Spleen (tissue), 11 donors: ENCODE measurements at regions not wholly inside any gene's neighbourhood (a gene's known extent, or its start where the extent isn't known, plus 50 kb on each side); places are given as distances from the start of the nearest gene placed in this dataset.

Experiments
- DNase-seq: peaks from one replicate; pipeline ENCODE4 v3.0.0-alpha.2; 2020
- H3K27ac ChIP-seq, 8 donors: fragments of 200-600 bp; sonication (generic) in 7 of 8; 1 replicate in 4 of 8; 2 replicates in 4 of 8; pipeline versions ENCODE4 v1.5.0 to v1.8.0; 2016 to 2021; ENCODE audit warnings: inconsistent platforms in 4 of 8, mild to moderate bottlenecking in 4 of 8, moderate library complexity in 1 of 8
- H3K27me3 ChIP-seq, 7 donors: fragments of 200-600 bp; sonication (generic) in 6 of 7; replicated peaks in 1 of 7; 1 replicate in 4 of 7; 2 replicates in 3 of 7; pipeline versions ENCODE4 v1.5.0 to v1.8.0; 2016 to 2021; ENCODE audit warnings: inconsistent platforms in 3 of 7, mild to moderate bottlenecking in 1 of 7
- H3K36me3 ChIP-seq, 6 donors: fragments of 200-600 bp; sonication (generic) in 5 of 6; 1 replicate in 4 of 6; 2 replicates in 2 of 6; pipeline versions ENCODE4 v1.5.0 to v1.8.0; 2016 to 2021; ENCODE audit warnings: inconsistent platforms in 2 of 6
- H3K4me1 ChIP-seq, 6 donors: fragments of 200-600 bp; sonication (generic) in 5 of 6; 1 replicate in 3 of 6; 2 replicates in 3 of 6; pipeline versions ENCODE4 v1.5.0 to v1.8.0; 2016 to 2021; ENCODE audit warnings: inconsistent platforms in 3 of 6
- H3K4me3 ChIP-seq, 8 donors: fragments of 200-600 bp; sonication (generic) in 7 of 8; 1 replicate in 4 of 8; 2 replicates in 4 of 8; pipeline versions ENCODE4 v1.5.0 to v1.8.0; 2016 to 2021; ENCODE audit warnings: inconsistent platforms in 4 of 8, mild to moderate bottlenecking in 4 of 8, moderate library complexity in 2 of 8
- H3K9me3 ChIP-seq, 8 donors: fragments of 200-600 bp; sonication (generic) in 7 of 8; 1 replicate in 4 of 8; 2 replicates in 4 of 8; pipeline versions ENCODE4 v1.5.0 to v1.8.0; 2016 to 2021; ENCODE audit warnings: inconsistent platforms in 4 of 8
- POLR2A ChIP-seq, 3 donors: fragments of 450-650 bp; IDR thresholded peaks; one replicate each; pipeline ENCODE4 v1.5.1; 2017; ENCODE audit warnings: antibody characterized with exemption in 3 of 3, mild to moderate bottlenecking in 1 of 3
- POLR2AphosphoS5 ChIP-seq, 3 donors: sonication (generic); formaldehyde crosslinking; IDR thresholded peaks; one replicate each; pipeline ENCODE4 v1.5.1; 2017; ENCODE audit warnings: antibody characterized with exemption in 3 of 3
- WGBS, 5 donors: extraction: QIAGEN DNeasy Blood & Tissue Kit in 3 of 5; methylation state at CpG; one replicate each; pipeline versions ENCODE4 v1.1.5 to v1.1.7; 2013 to 2018; 5-methylcytosine and 5-hydroxymethylcytosine counted together
- intact Hi-C: fragments of 100-400 bp; cut with DNase I; formaldehyde crosslinking; loops from one replicate; pipeline ENCODE4 v1.15.0; 2023; ENCODE audit warnings: low total_unique reads
- TF ChIP-seq, protein P1 (sequence below), 11 experiments: fragments of 200-600 bp in 7 of 11; fragments of 450-650 bp in 4 of 11; sonication (generic) in 4 of 11; IDR thresholded peaks in 8 of 11; conservative IDR thresholded peaks in 3 of 11; 1 replicate in 7 of 11; 2 replicates in 4 of 11; pipeline versions ENCODE4 v1.4.0 to v1.8.0; 2016 to 2021; ENCODE audit warnings: antibody characterized with exemption in 11 of 11, inconsistent platforms in 4 of 11, mild to moderate bottlenecking in 1 of 11
- donor health status: healthy with polysubstance abuse.
- donor health status: DM: no; HTN: no; CAD: no; lungs with moderate emphysema.
- donor health status: DM: no; HTN: no; CAD: no.
- donor health status: Bipolar disorder and iron deficiency.
- donor health status: healthy.
- donor health status: DM: no; HTN: no; CAD: no.
- donor health status: DM: yes; HTN: yes; CAD: no.

DNA sequence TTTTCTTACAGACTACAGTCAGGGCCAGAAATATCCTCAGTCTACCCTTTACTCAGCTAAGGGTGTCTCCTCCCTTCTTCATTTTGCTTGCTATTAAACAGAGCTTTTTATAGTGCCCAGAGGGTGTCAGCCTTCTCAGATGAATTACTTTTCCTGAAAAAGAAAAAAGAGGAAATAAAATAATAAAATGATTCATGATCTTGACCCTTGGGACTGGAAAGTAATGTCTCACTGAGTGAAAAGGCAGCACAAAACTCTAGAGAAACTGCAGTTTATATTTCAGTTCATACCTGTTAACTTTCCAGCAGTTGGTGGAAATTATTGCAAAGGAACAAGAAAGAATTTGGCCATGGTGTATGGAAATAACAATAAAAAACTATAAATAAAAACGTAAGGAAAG, 170.6 kb downstream of the IBTK start:
- no peak overlapping the region for H3K4me3 ChIP-seq
- WGBS, 5 donors = 29 to 73% (median 42%) methylated on average over 1 of the region's 1 CpG
- H3K27me3 ChIP-seq = no peaks in the 10 kb centered on the region
- no peaks in the 10 kb centered on the region for H3K9me3 ChIP-seq
- no peak overlapping the region for H3K27ac ChIP-seq
- TF ChIP-seq, protein P1, sequence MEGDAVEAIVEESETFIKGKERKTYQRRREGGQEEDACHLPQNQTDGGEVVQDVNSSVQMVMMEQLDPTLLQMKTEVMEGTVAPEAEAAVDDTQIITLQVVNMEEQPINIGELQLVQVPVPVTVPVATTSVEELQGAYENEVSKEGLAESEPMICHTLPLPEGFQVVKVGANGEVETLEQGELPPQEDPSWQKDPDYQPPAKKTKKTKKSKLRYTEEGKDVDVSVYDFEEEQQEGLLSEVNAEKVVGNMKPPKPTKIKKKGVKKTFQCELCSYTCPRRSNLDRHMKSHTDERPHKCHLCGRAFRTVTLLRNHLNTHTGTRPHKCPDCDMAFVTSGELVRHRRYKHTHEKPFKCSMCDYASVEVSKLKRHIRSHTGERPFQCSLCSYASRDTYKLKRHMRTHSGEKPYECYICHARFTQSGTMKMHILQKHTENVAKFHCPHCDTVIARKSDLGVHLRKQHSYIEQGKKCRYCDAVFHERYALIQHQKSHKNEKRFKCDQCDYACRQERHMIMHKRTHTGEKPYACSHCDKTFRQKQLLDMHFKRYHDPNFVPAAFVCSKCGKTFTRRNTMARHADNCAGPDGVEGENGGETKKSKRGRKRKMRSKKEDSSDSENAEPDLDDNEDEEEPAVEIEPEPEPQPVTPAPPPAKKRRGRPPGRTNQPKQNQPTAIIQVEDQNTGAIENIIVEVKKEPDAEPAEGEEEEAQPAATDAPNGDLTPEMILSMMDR (IDR thresholded peaks at IDR 0.05 in 8 of 11, conservative IDR thresholded peaks at IDR 0.05 in 3 of 11) = no peak
- TF ChIP-seq POLR2AphosphoS5 (IDR thresholded peaks at IDR 0.05) (no peak), POLR2A (IDR thresholded peaks at IDR 0.05) (no peak)
- no peaks in the 10 kb centered on the region for H3K36me3 ChIP-seq
- intact Hi-C loops = no loop called here
- DNase-seq = no peak
- H3K4me1 ChIP-seq = no peaks in the 10 kb centered on the region

DNA sequence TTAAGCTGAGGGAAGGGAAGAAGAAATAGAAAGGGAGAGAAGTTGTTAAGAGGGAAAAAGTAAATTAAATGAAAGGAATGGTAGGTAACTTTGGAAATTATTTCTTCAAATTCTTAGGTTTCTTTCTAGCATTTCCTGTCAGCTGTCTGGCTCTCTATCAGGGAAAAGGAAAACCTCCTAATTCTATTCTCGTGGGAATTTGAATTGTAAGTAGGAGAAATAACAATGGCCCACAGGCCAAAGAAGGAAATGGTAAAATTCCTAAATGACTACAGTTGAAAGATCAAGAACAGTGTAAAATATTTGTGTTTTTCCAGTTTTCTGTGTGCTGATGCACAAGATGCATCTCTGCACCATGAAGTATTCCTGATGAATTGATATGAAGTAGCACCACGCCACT, 173.0 kb downstream of the IBTK start:
- no peaks in the 10 kb centered on the region for H3K27me3 ChIP-seq
- TF ChIP-seq POLR2A (IDR thresholded peaks at IDR 0.05) = no peak
- no peak for TF ChIP-seq POLR2AphosphoS5 (IDR thresholded peaks at IDR 0.05)
- TF ChIP-seq, protein P1 (IDR thresholded peaks at IDR 0.05 in 8 of 11, conservative IDR thresholded peaks at IDR 0.05 in 3 of 11) = no peak
- H3K27ac ChIP-seq = no peak overlapping the region
- no peaks in the 10 kb centered on the region for H3K9me3 ChIP-seq
- no peak for DNase-seq
- 70 to 79% (median 75%) methylated on average over 2 of the region's 2 CpGs for WGBS, 5 donors
- H3K36me3 ChIP-seq = no peaks in the 10 kb centered on the region
- H3K4me3 ChIP-seq = no peak overlapping the region
- intact Hi-C loops = no loop called here
- H3K4me1 ChIP-seq = no peaks in the 10 kb centered on the region

DNA sequence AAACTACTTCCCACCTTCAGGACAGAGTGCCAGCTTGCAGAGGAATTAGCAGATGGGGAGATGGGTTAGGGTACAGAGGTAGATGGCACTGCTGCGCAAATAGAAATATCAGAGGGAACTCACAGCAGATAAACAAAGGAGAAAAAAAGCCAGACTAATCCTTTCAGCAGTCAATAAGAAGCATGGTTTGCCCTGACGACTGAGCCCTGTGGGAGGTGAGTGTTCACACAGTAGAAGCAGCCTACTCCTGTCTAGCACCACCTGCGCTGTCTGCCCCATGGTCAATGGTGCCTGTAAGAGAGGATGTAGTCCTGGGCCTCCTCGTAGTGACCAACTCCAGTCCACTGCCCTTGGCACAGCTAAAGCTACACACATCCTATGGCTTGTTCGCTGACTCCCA, 174.1 kb downstream of the IBTK start:
- no peak overlapping the region for H3K4me3 ChIP-seq
- TF ChIP-seq POLR2AphosphoS5 (IDR thresholded peaks at IDR 0.05) (no peak), POLR2A (IDR thresholded peaks at IDR 0.05) (no peak)
- TF ChIP-seq, protein P1 (IDR thresholded peaks at IDR 0.05 in 8 of 11, conservative IDR thresholded peaks at IDR 0.05 in 3 of 11) = no peak
- no peaks in the 10 kb centered on the region for H3K9me3 ChIP-seq
- H3K27ac ChIP-seq = no peak overlapping the region
- no peaks in the 10 kb centered on the region for H3K36me3 ChIP-seq
- WGBS, 5 donors = 84 to 94% (median 93%) methylated on average over 5 of the region's 5 CpGs
- H3K4me1 ChIP-seq = no peaks in the 10 kb centered on the region
- H3K27me3 ChIP-seq = no peaks in the 10 kb centered on the region
- DNase-seq = no peak
- intact Hi-C loops = no loop called here

DNA sequence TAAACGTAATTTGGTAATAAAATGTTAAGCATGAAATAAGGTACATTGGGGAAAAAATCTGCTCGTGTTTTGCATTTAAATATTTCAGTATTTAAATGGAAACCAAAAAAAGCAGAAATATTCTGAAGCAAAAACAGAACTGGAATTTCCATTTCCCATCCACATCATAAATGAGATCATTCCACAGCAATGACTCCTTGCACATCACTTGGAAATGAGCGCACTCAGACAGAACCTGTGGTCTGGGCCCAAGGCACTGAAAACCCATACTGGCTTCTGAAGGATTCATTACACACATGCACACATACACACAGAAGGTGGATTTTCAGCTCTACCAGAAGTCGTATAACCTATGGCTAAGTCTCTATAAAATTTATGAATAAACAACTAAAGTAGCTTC, 174.8 kb downstream of the IBTK start:
- Histone ChIP-seq H3K4me1 (no peaks in the 10 kb centered on the region), H3K27me3 (no peaks in the 10 kb centered on the region), H3K36me3 (no peaks in the 10 kb centered on the region), H3K4me3 (no peak overlapping the region), H3K27ac (no peak overlapping the region), H3K9me3 (no peaks in the 10 kb centered on the region)
- intact Hi-C loops = no loop called here
- WGBS, 5 donors = 76 to 88% (median 83%) methylated on average over 4 of the region's 4 CpGs
- DNase-seq = no peak
- TF ChIP-seq, protein P1 (IDR thresholded peaks at IDR 0.05 in 8 of 11, conservative IDR thresholded peaks at IDR 0.05 in 3 of 11) = no peak
- TF ChIP-seq POLR2AphosphoS5 (IDR thresholded peaks at IDR 0.05) = no peak
